Fibroblast of lung (primary cell): ENCODE measurements at regions not wholly inside any gene's neighbourhood (a gene's known extent, or its start where the extent isn't known, plus 50 kb on each side); places are given as distances from the start of the nearest gene placed in this dataset.

Source experiments
- DNase-seq, 2 donors: peaks; one replicate each; pipeline versions ENCODE4 v3.0.0 to v3.0.0-alpha.2; 2010; ENCODE audit warnings: low read depth in 2 of 2
- H2AFZ ChIP-seq: 2 replicates; pipeline ENCODE4 v1.5.1; 2012; ENCODE audit warnings: low read length, control low read depth, inconsistent platforms
- H3K27ac ChIP-seq: 2 replicates; pipeline ENCODE4 v1.5.1; 2011; ENCODE audit warnings: low read length, control low read depth; ENCODE audit not compliant: insufficient read depth
- H3K27me3 ChIP-seq: 2 replicates; pipeline ENCODE4 v1.5.1; 2011; ENCODE audit warnings: mild to moderate bottlenecking, low read length; ENCODE audit not compliant: control insufficient read depth, insufficient read depth
- H3K36me3 ChIP-seq: 2 replicates; pipeline ENCODE4 v1.5.1; 2011; ENCODE audit warnings: low read length; ENCODE audit not compliant: control insufficient read depth, insufficient read depth
- H3K4me1 ChIP-seq: 2 replicates; pipeline ENCODE4 v1.5.1; 2011; ENCODE audit warnings: low read length; ENCODE audit not compliant: control insufficient read depth, insufficient read depth; ENCODE audit errors: extremely low read depth
- H3K4me2 ChIP-seq: 2 replicates; pipeline ENCODE4 v1.5.1; 2011; ENCODE audit warnings: low read length, control low read depth; ENCODE audit not compliant: insufficient read depth; ENCODE audit errors: extremely low read depth
- H3K4me3 ChIP-seq, 4 experiments: fragments of 200-600 bp in 1 of 4; sonication (generic) in 1 of 4; replicated peaks in 1 of 4; 2 replicates each; pipeline ENCODE4 v1.5.1; 2011 to 2016; ENCODE audit warnings: low read length in 4 of 4, low read depth in 3 of 4, mild to moderate bottlenecking in 3 of 4, control low read depth in 2 of 4, inconsistent platforms in 1 of 4, mixed read lengths in 1 of 4; ENCODE audit not compliant: insufficient read depth in 1 of 4; ENCODE audit errors: control extremely low read depth in 1 of 4
- H3K79me2 ChIP-seq: 2 replicates; pipeline ENCODE4 v1.5.1; 2012; ENCODE audit warnings: mild to moderate bottlenecking, low read length, inconsistent platforms; ENCODE audit not compliant: control insufficient read depth, insufficient read depth
- H3K9ac ChIP-seq: 2 replicates; pipeline ENCODE4 v1.5.1; 2011; ENCODE audit warnings: mild to moderate bottlenecking, low read length, control low read depth; ENCODE audit not compliant: insufficient read depth
- H3K9me3 ChIP-seq: 2 replicates; pipeline ENCODE4 v1.5.1; 2012; ENCODE audit warnings: low read depth, low read length; ENCODE audit not compliant: control insufficient read depth, insufficient read depth
- H4K20me1 ChIP-seq: 2 replicates; pipeline ENCODE4 v1.5.1; 2011; ENCODE audit warnings: low read length; ENCODE audit not compliant: control insufficient read depth, insufficient read depth; ENCODE audit errors: extremely low read depth
- EZH2 ChIP-seq: IDR thresholded peaks from 2 replicates; pipeline ENCODE4 v1.5.1; 2012; ENCODE audit warnings: low read length, control low read depth, mild to moderate bottlenecking; ENCODE audit errors: missing control alignments
- TF ChIP-seq, protein P1 (sequence below), 2 donors: IDR thresholded peaks in 1 of 2; conservative IDR thresholded peaks in 1 of 2; 1 replicate in 1 of 2; 2 replicates in 1 of 2; pipeline ENCODE4 v1.5.1; 2011 to 2012; ENCODE audit warnings: low read length in 2 of 2, control low read depth in 1 of 2, inconsistent platforms in 1 of 2, low read depth in 1 of 2, mild to moderate bottlenecking in 1 of 2

DNA sequence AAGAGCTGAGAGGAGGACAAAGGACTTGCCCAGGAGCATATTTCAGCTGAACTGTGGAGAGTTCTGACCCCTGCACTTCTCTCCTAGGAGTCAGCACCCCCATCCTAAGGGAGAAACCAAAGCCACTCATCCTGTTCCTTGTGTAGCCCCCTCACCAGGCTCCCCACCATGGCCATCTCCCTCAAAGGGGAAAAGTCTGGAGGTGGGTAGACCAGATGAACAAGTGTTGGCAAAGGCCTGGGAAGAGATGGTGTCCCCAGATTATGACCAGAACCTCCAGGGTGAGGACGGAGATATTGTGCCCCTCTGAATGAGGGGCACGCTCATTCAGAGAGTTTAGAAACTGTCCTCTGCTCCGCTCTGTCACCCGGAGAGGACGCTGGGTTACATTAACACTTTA, 880.0 kb downstream of the BRD1 start:
- TF ChIP-seq, protein P1, sequence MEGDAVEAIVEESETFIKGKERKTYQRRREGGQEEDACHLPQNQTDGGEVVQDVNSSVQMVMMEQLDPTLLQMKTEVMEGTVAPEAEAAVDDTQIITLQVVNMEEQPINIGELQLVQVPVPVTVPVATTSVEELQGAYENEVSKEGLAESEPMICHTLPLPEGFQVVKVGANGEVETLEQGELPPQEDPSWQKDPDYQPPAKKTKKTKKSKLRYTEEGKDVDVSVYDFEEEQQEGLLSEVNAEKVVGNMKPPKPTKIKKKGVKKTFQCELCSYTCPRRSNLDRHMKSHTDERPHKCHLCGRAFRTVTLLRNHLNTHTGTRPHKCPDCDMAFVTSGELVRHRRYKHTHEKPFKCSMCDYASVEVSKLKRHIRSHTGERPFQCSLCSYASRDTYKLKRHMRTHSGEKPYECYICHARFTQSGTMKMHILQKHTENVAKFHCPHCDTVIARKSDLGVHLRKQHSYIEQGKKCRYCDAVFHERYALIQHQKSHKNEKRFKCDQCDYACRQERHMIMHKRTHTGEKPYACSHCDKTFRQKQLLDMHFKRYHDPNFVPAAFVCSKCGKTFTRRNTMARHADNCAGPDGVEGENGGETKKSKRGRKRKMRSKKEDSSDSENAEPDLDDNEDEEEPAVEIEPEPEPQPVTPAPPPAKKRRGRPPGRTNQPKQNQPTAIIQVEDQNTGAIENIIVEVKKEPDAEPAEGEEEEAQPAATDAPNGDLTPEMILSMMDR (conservative IDR thresholded peaks at IDR 0.05 in 1 of 2, IDR thresholded peaks at IDR 0.05 in 1 of 2; ENCODE audit: low read depth in 1 of 2, low read length in 2 of 2), result no peak
- no peaks in the 10 kb centered on the region for H3K9me3 ChIP-seq
- H3K9ac ChIP-seq, result no peak overlapping the region
- H3K4me1 ChIP-seq, result no peaks in the 10 kb centered on the region
- no peak overlapping the region for H3K27ac ChIP-seq
- no peak for DNase-seq
- H4K20me1 ChIP-seq, result no peaks in the 10 kb centered on the region
- H2AFZ ChIP-seq, result no peak overlapping the region
- no peak overlapping the region for H3K4me3 ChIP-seq
- no peaks in the 10 kb centered on the region for H3K79me2 ChIP-seq
- no peak overlapping the region for H3K4me2 ChIP-seq
- H3K27me3 ChIP-seq, result no peaks in the 10 kb centered on the region
- no peaks in the 10 kb centered on the region for H3K36me3 ChIP-seq

DNA sequence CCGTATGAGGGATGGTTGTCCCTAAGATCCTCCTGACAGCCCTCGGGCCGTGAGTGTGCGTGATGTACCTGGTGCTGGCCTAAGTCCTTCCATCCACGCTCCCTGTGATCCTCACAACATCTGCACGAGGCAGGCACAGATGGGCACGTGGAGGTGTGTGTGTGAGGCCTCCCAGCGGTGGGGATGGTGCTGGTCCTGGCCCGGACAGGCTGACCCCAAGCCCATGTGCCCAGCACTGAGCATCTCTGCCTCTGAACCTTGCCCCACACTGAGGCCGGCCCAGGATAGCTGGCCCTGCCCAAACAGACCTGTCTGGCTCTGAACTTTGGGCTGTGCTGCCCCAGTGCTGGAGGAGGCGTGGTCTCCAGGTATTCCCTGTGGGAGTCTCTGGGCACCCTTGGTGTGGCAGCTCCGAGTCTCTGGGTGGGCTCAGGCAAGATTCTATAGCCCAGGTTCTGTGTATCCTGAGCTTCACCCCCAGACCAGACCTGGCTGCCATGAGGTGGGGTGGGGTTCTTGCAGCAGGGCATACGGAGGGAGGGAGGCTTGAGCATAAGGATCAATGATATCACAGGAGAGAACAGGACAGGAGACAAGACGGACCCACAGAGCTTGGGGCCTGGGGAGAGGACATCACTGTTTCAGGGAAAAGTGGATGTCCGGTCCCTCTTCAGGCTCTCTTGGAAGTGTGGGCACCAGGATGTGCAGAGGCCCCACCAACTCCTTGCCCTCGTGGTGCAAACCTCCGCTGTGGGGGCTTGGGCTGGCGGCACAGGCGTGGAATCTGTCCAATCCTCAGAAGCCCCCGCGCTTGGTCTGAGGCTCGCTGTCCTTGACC, 881.8 kb downstream of the BRD1 start:
- no peak overlapping the region for H3K4me3 ChIP-seq
- no peaks in the 10 kb centered on the region for H3K79me2 ChIP-seq
- no peaks in the 10 kb centered on the region for H4K20me1 ChIP-seq
- H3K36me3 ChIP-seq, result no peaks in the 10 kb centered on the region
- no peak for TF ChIP-seq EZH2
- TF ChIP-seq, protein P1 (conservative IDR thresholded peaks at IDR 0.05 in 1 of 2, IDR thresholded peaks at IDR 0.05 in 1 of 2; ENCODE audit: low read depth in 1 of 2, low read length in 2 of 2), result no peak
- H3K9me3 ChIP-seq, result no peaks in the 10 kb centered on the region
- no peak for DNase-seq
- no peaks in the 10 kb centered on the region for H3K27me3 ChIP-seq
- no peak overlapping the region for H3K27ac ChIP-seq
- no peaks in the 10 kb centered on the region for H3K4me1 ChIP-seq
- no peak overlapping the region for H3K9ac ChIP-seq
- H2AFZ ChIP-seq, result no peak overlapping the region
- no peak overlapping the region for H3K4me2 ChIP-seq

GRCh38 chr22:48944751-48945620, 882.7 kb downstream of the BRD1 start:
- Histone ChIP-seq H3K4me1 (no peaks in the 10 kb centered on the region), H3K27me3 (no peaks in the 10 kb centered on the region), H3K36me3 (no peaks in the 10 kb centered on the region), H3K4me2 (no peak overlapping the region), H4K20me1 (no peaks in the 10 kb centered on the region), H3K79me2 (no peaks in the 10 kb centered on the region), H3K27ac (no peak overlapping the region), H2AFZ (no peak overlapping the region), H3K9me3 (no peaks in the 10 kb centered on the region), H3K4me3 (no peak overlapping the region), H3K9ac (no peak overlapping the region)
- no peak for DNase-seq
- TF ChIP-seq, protein P1 (conservative IDR thresholded peaks at IDR 0.05 in 1 of 2, IDR thresholded peaks at IDR 0.05 in 1 of 2; ENCODE audit: low read depth in 1 of 2, low read length in 2 of 2), result no peak
- no peak for TF ChIP-seq EZH2
